Fibroblast of mammary gland (primary cell): ENCODE measurements at regions not wholly inside any gene's neighbourhood (a gene's known extent, or its start where the extent isn't known, plus 50 kb on each side); places are given as distances from the start of the nearest gene placed in this dataset.
A peak's percentile ranks its signal among the peaks of the same experiment; 100 is the strongest.

Experiments used
- DNase-seq: peaks from one replicate; pipeline ENCODE4 v3.0.0-alpha.2; 2010; ENCODE audit warnings: low read depth
- H3K4me3 ChIP-seq: 2 replicates; pipeline ENCODE4 v1.5.1; 2011; ENCODE audit warnings: low read depth, mild to moderate bottlenecking, low read length, moderate library complexity; ENCODE audit not compliant: control insufficient read depth
- TF ChIP-seq, protein P1 (sequence below): conservative IDR thresholded peaks from 2 replicates; pipeline ENCODE4 v1.5.1; 2011; ENCODE audit warnings: low read depth, low read length, inconsistent platforms; ENCODE audit not compliant: control insufficient read depth, insufficient read depth

DNA sequence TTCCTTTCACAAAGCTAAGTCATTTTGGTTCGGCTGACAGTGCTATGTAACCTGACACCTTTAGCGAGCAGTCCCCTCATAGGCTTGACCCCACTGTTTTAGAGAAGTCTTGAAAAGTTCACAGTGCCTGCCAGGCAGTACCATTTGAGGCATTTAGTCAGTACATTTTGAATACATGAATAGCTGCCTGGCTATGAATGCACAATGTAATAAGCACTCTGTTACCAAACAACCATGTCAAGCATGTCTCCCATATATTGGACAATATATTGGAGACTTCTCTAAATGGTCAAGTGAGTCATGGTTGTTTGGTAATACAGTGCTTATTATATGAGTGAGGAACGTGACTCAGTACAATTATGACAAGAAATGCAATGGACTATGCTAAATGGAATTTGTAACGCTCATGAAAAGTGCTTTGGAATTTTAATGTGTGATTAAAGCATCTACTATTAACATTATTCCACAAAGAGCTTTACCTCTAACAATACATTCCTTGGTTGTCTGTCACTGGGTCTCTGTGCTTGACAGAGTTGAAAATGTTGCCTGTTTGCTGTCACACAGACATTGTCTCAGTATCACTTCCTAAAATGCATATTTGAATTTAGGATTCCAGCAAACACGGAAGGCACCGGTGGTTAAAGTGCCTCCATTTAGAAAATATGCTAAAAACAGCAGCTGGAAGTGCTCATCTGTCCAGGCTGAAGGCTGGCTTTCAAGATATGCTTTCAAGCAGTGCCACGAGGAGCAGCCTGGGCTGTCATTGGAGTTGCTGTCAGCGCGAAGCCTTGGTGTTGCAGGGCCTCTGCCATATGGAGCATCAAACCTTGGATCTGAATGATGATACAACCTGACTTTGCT is 458.6 kb downstream of the FBXO15 start:
- peak; percentile 96 for DNase-seq

DNA sequence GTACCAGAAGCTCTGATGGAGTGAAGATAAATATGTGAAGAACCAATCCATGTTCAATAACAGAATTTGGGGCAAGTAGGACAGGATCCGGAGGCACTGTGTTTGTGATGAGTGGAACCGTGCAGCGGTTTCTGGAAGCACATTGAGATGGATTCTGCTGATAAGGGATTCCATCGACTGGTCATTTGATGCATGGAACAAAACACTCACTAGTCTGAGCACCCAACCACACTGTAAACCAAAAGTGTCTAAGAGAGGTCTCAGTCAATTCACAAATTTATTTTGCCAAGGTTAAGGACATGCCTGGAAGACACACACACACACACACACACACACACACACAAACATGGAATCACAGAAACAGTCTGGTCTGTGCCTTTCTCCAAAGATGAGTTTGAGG is 459.5 kb downstream of the FBXO15 start:
- TF ChIP-seq, protein P1, sequence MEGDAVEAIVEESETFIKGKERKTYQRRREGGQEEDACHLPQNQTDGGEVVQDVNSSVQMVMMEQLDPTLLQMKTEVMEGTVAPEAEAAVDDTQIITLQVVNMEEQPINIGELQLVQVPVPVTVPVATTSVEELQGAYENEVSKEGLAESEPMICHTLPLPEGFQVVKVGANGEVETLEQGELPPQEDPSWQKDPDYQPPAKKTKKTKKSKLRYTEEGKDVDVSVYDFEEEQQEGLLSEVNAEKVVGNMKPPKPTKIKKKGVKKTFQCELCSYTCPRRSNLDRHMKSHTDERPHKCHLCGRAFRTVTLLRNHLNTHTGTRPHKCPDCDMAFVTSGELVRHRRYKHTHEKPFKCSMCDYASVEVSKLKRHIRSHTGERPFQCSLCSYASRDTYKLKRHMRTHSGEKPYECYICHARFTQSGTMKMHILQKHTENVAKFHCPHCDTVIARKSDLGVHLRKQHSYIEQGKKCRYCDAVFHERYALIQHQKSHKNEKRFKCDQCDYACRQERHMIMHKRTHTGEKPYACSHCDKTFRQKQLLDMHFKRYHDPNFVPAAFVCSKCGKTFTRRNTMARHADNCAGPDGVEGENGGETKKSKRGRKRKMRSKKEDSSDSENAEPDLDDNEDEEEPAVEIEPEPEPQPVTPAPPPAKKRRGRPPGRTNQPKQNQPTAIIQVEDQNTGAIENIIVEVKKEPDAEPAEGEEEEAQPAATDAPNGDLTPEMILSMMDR = no peak
- DNase-seq = no peak
- H3K4me3 ChIP-seq = no peak overlapping the region

More for the DNA sequence above, 458.6 kb downstream of the FBXO15 start:
- no peak overlapping the region for H3K4me3 ChIP-seq
- TF ChIP-seq, protein P1 = no peak

DNA sequence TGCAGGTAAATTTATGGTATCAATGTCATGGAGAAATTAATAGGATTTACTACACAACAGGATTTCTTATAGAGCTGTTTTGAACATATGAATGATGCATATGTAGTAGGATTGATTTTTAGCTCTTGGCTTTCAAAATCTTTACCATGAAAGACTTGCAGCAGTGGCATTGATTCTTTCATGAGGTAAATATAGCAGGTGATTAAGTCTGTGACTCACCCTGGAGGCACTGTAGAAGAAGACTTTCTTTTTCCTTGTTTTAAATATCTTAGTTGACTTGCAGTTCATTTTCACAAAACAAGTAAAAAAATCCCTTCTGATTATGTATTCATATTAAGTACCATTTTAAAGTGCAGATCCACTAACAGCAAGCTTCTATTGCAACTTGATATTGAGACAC is 463.0 kb downstream of the FBXO15 start:
- TF ChIP-seq, protein P1 = no peak
- H3K4me3 ChIP-seq = no peak overlapping the region
- DNase-seq = peak; percentile 50

DNA sequence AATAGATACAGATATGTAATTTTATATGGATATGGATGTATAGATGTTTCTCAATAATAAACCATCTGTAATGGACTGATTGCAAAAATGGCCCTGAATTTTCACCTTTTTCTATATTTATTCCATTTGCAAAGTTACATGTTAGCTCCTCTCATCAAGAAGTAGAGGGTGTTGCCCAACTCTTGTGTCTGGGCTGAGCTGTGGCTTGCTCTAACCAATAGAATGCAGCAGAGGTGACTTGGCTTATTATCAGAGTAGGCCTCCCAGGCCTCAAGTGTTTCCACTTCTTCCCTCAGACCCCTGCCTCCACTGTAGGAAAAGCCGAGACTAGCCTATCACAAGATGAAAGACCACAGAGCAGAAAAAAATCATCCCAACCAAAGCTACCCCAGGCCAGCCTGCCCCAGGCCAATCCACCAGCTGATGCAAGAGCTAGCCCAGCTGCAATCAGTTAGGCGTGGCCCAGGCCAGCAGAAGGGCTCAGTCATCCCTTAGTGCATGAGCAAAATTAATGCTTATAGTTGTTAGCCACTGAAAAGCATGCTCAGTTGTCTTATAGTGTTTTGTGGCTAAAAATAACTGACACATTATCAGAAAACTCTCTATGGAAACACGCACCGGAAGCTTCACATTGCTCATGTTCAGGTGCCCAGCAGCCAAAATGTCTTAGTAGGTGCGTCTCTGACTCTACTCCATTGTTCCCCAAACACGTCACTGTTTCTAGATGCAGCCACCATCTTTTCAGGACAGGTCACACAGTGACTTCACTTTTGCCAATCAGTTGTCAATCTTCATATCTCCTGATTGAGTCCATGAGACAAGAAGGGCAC is 464.0 kb downstream of the FBXO15 start:
- H3K4me3 ChIP-seq = no peak overlapping the region
- TF ChIP-seq, protein P1 = no peak
- DNase-seq = peak; percentile 41

DNA sequence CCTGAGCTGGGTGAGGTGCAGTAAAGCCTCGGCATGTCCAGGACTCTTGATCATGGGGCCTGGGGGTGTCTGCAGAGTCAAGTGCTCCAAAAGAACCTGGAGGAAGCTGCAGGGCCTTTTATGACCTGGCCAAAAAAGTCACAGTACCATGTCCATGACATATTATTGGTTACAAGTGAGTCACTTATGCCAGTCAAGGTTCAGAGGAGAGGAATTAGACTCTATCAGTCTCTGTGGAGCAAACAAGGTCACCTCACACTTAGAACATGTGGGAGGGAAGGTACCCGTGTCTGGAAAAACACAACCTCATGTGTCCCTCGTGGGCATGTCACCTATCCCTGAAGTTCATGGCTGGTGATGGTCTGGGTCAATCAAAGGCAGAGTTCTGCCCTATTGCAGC is 465.7 kb downstream of the FBXO15 start:
- no peak overlapping the region for H3K4me3 ChIP-seq
- DNase-seq = no peak
- TF ChIP-seq, protein P1 = no peak

DNA sequence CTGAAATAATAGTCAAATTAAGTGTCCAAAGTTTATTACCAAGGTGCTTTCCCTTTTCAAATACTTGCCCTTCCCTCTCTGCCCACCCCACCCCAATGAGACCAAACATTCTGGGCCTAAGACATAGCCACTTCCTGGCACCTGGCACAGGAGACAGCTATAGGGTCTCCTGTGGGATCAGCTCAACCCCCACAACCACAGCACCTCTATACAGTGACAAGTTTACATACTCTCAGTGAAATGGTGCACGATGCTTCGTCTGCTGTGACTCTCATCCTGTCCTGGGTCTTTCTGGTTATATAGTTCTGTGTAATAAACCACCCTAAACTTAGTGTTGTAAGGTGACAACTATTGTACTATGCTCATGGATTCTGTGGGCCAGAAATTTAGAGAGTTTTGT is 466.2 kb downstream of the FBXO15 start:
- H3K4me3 ChIP-seq = no peak overlapping the region
- TF ChIP-seq, protein P1 = no peak
- DNase-seq = no peak
